Activated naive CD8-positive, alpha-beta T cell treated with anti-CD3 and anti-CD28 coated beads, Interleukin-2, amount 10 ng/mL, durations not matched to agents 7 days and 5 days (primary cell): ENCODE measurements at regions not wholly inside any gene's neighbourhood (a gene's known extent, or its start where the extent isn't known, plus 50 kb on each side); places are given as distances from the start of the nearest gene placed in this dataset.

Experiments used
- ATAC-seq: fragments of 150-1000 bp; cut with Tn5 transposase; one replicate; pipeline ENCODE4 v1.10.0; 2021; ENCODE audit warnings: low read depth, moderate library complexity
- POLR2A ChIA-PET: fragments of 350-600 bp; sonication (Branson Sonifier 250); formaldehyde crosslinking; loops from one replicate; lab custom pipeline; 2021; ENCODE audit warnings: antibody characterized with exemption; lab: Charles Lee
- DNase-seq: peaks from one replicate; pipeline ENCODE4 v3.0.0; 2021
- H3K27ac Mint-ChIP-seq: one replicate; pipeline ENCODE4 v1.8.0; 2022; ENCODE audit warnings: mild to moderate bottlenecking, mixed read lengths
- H3K27me3 Mint-ChIP-seq: one replicate; pipeline ENCODE4 v1.8.0; 2022; ENCODE audit warnings: mild to moderate bottlenecking, moderate library complexity, mixed read lengths
- H3K36me3 Mint-ChIP-seq: one replicate; pipeline ENCODE4 v1.8.0; 2021; ENCODE audit warnings: mild to moderate bottlenecking, mixed read lengths
- H3K4me1 Mint-ChIP-seq: one replicate; pipeline ENCODE4 v1.8.0; 2021; ENCODE audit warnings: mixed read lengths
- H3K4me3 Mint-ChIP-seq: one replicate; pipeline ENCODE4 v1.8.0; 2022; ENCODE audit warnings: mild to moderate bottlenecking, moderate library complexity, mixed read lengths
- H3K9me3 Mint-ChIP-seq: one replicate; pipeline ENCODE4 v1.8.0; 2021; ENCODE audit warnings: mixed read lengths

- Mint-ChIP-seq H3K4me3 (no peak overlapping the region), H3K27me3 (peaks cover 10% of the 10 kb centered on the region), H3K9me3 (no peaks in the 10 kb centered on the region), H3K4me1 (peaks cover 2% of the 10 kb centered on the region), H3K36me3 (no peaks in the 10 kb centered on the region), H3K27ac (no peak overlapping the region)
- no peak for ATAC-seq
- POLR2A ChIA-PET, result interaction anchor here (1.3 kb wide), 1 partner anchor 11 kb away, joined by 3 read pairs; no protein-coding TSS in a partner anchor
- no peak for DNase-seq
Measured at GRCh38 chr1:228902781-228903433, 167.6 kb downstream of the RHOU start.

GRCh38 chr1:228903434-228904071 lies 168.3 kb downstream of the RHOU start:
- Mint-ChIP-seq H3K4me1 (peaks cover 2% of the 10 kb centered on the region), H3K27me3 (peaks cover 10% of the 10 kb centered on the region), H3K9me3 (no peaks in the 10 kb centered on the region), H3K4me3 (no peak overlapping the region), H3K36me3 (no peaks in the 10 kb centered on the region), H3K27ac (no peak overlapping the region)
- POLR2A ChIA-PET, result interaction anchor here (1.3 kb wide), 1 partner anchor 10 kb away, joined by 3 read pairs; no protein-coding TSS in a partner anchor
- DNase-seq (no peak), ATAC-seq (no peak)

- Mint-ChIP-seq H3K36me3 (no peaks in the 10 kb centered on the region), H3K27me3 (peaks cover 9% of the 10 kb centered on the region), H3K4me3 (no peak overlapping the region), H3K27ac (no peak overlapping the region), H3K9me3 (no peaks in the 10 kb centered on the region), H3K4me1 (peaks cover 2% of the 10 kb centered on the region)
- POLR2A ChIA-PET, result interaction anchor here (1.3 kb wide), 1 partner anchor 10 kb away, joined by 3 read pairs; no protein-coding TSS in a partner anchor
- no peak for DNase-seq
- no peak for ATAC-seq
Measured at GRCh38 chr1:228904222-228904621, 168.9 kb downstream of the RHOU start.

- no peak overlapping the region for H3K27ac Mint-ChIP-seq
- peaks cover 3% of the 10 kb centered on the region for H3K27me3 Mint-ChIP-seq
- POLR2A ChIA-PET, result no interaction called here
- H3K9me3 Mint-ChIP-seq, result peaks cover 1% of the 10 kb centered on the region
- DNase-seq, result no peak
- H3K4me1 Mint-ChIP-seq, result no peaks in the 10 kb centered on the region
- no peak overlapping the region for H3K4me3 Mint-ChIP-seq
- ATAC-seq, result no peak
- no peaks in the 10 kb centered on the region for H3K36me3 Mint-ChIP-seq
Measured at GRCh38 chr1:228905701-228906101, 170.4 kb downstream of the RHOU start.

- DNase-seq (no peak), ATAC-seq (no peak)
- peaks cover 1% of the 10 kb centered on the region for H3K9me3 Mint-ChIP-seq
- H3K4me3 Mint-ChIP-seq, result no peak overlapping the region
- no peaks in the 10 kb centered on the region for H3K4me1 Mint-ChIP-seq
- no peaks in the 10 kb centered on the region for H3K36me3 Mint-ChIP-seq
- POLR2A ChIA-PET, result no interaction called here
- peaks cover 3% of the 10 kb centered on the region for H3K27me3 Mint-ChIP-seq
- no peak overlapping the region for H3K27ac Mint-ChIP-seq
Measured at GRCh38 chr1:228906223-228906860, 171.1 kb downstream of the RHOU start.

- Mint-ChIP-seq H3K27ac (no peak overlapping the region), H3K4me3 (no peak overlapping the region), H3K27me3 (peaks cover under 1% of the 10 kb centered on the region), H3K9me3 (peaks cover 4% of the 10 kb centered on the region), H3K4me1 (no peaks in the 10 kb centered on the region), H3K36me3 (no peaks in the 10 kb centered on the region)
- POLR2A ChIA-PET, result no interaction called here
- no peak for DNase-seq
- no peak for ATAC-seq
Measured at GRCh38 chr1:228911225-228912210, 176.2 kb downstream of the RHOU start.

GRCh38 chr1:228913626-228914414 lies 178.5 kb downstream of the RHOU start:
- POLR2A ChIA-PET, result interaction anchor here (0.6 to 1.3 kb wide), 2 partner anchors 10 to 762 kb away, joined by 3 to 4 read pairs; no protein-coding TSS in a partner anchor
- peaks cover 8% of the 10 kb centered on the region for H3K9me3 Mint-ChIP-seq
- DNase-seq (no peak), ATAC-seq (no peak)
- H3K36me3 Mint-ChIP-seq, result no peaks in the 10 kb centered on the region
- H3K27me3 Mint-ChIP-seq, result no peaks in the 10 kb centered on the region
- H3K27ac Mint-ChIP-seq, result no peak overlapping the region
- H3K4me3 Mint-ChIP-seq, result no peak overlapping the region
- H3K4me1 Mint-ChIP-seq, result no peaks in the 10 kb centered on the region

- no peak overlapping the region for H3K4me3 Mint-ChIP-seq
- no peaks in the 10 kb centered on the region for H3K36me3 Mint-ChIP-seq
- peak; percentile 52 for ATAC-seq
- H3K27me3 Mint-ChIP-seq, result no peaks in the 10 kb centered on the region
- no peak overlapping the region for H3K27ac Mint-ChIP-seq
- POLR2A ChIA-PET, result interaction anchor here (1.3 kb wide), 1 partner anchor 11 kb away, joined by 3 read pairs; no protein-coding TSS in a partner anchor
- no peak for DNase-seq
- peaks cover 2% of the 10 kb centered on the region for H3K4me1 Mint-ChIP-seq
- H3K9me3 Mint-ChIP-seq, result peaks cover 8% of the 10 kb centered on the region
Measured at GRCh38 chr1:228914700-228915099, 179.4 kb downstream of the RHOU start.

- no peaks in the 10 kb centered on the region for H3K27me3 Mint-ChIP-seq
- no peak overlapping the region for H3K4me3 Mint-ChIP-seq
- no peak overlapping the region for H3K27ac Mint-ChIP-seq
- ATAC-seq (no peak), DNase-seq (no peak)
- peaks cover 6% of the 10 kb centered on the region for H3K9me3 Mint-ChIP-seq
- peaks cover 24% of the 10 kb centered on the region for H3K4me1 Mint-ChIP-seq
- peaks cover 4% of the 10 kb centered on the region for H3K36me3 Mint-ChIP-seq
- POLR2A ChIA-PET, result no interaction called here
Measured at GRCh38 chr1:228917342-228917741, 182.1 kb downstream of the RHOU start.

GRCh38 chr1:228917755-228918154 lies 182.5 kb downstream of the RHOU start:
- Mint-ChIP-seq H3K27ac (no peak overlapping the region), H3K27me3 (no peaks in the 10 kb centered on the region), H3K4me3 (no peak overlapping the region), H3K4me1 (peaks cover 24% of the 10 kb centered on the region), H3K9me3 (peaks cover 6% of the 10 kb centered on the region), H3K36me3 (peaks cover 4% of the 10 kb centered on the region)
- POLR2A ChIA-PET, result no interaction called here
- ATAC-seq, result no peak
- DNase-seq, result no peak

GRCh38 chr1:228918335-228918734 lies 183.1 kb downstream of the RHOU start:
- Mint-ChIP-seq H3K9me3 (peaks cover 8% of the 10 kb centered on the region), H3K27ac (no peak overlapping the region), H3K36me3 (peaks cover 4% of the 10 kb centered on the region), H3K4me3 (no peak overlapping the region), H3K27me3 (no peaks in the 10 kb centered on the region), H3K4me1 (peaks cover 24% of the 10 kb centered on the region)
- no peak for ATAC-seq
- DNase-seq, result no peak
- POLR2A ChIA-PET, result no interaction called here

- ATAC-seq (no peak), DNase-seq (no peak)
- H3K27me3 Mint-ChIP-seq, result no peaks in the 10 kb centered on the region
- H3K4me1 Mint-ChIP-seq, result peaks cover 26% of the 10 kb centered on the region
- no peak overlapping the region for H3K4me3 Mint-ChIP-seq
- peaks cover 10% of the 10 kb centered on the region for H3K9me3 Mint-ChIP-seq
- peak overlapping the region; percentile 34 for H3K27ac Mint-ChIP-seq
- peaks cover 6% of the 10 kb centered on the region for H3K36me3 Mint-ChIP-seq
- POLR2A ChIA-PET, result no interaction called here
Measured at GRCh38 chr1:228919914-228920313, 184.6 kb downstream of the RHOU start.
